GM12878 (cell line): ENCODE measurements at regions not wholly inside any gene's neighbourhood (a gene's known extent, or its start where the extent isn't known, plus 50 kb on each side); places are given as distances from the start of the nearest gene placed in this dataset.

Experiments used
- ATAC-seq: fragments of 200-7000 bp; cut with Tn5 transposase; 3 replicates; pipeline ENCODE4 v1.9.1; 2020; ENCODE audit warnings: mild to moderate bottlenecking, moderate library complexity
- BruUV-seq: library from RNA; stranded (reverse); fragments of 400-500 nt; replicated peaks from 2 replicates; lab custom pipeline; 2021; lab: Mats Ljungman, UMichigan
- CTCF ChIA-PET: fragments of 300-600 bp; sonication (Branson Sonifier 250); formaldehyde crosslinking; extraction: SDS; loops from one replicate; lab custom pipeline; 2021; ENCODE audit warnings: inconsistent platforms; lab: Yijun Ruan, JAX
- POLR2A ChIA-PET: fragments of 350-600 bp; formaldehyde crosslinking; extraction: SDS; loops from one replicate; lab custom pipeline; 2021; ENCODE audit warnings: inconsistent platforms; lab: Charles Lee
- RAD21 ChIA-PET: fragments of 300-600 bp; sonication (Branson Sonifier 250); formaldehyde crosslinking; loops from one replicate; lab custom pipeline; 2023; ENCODE audit warnings: antibody characterized with exemption; ENCODE audit not compliant: unreplicated experiment; lab: Charles Lee
- SMC1A ChIA-PET: fragments of 300-600 bp; sonication (Branson Sonifier 250); formaldehyde crosslinking; loops from one replicate; lab custom pipeline; 2023; ENCODE audit not compliant: unreplicated experiment, uncharacterized antibody; lab: Charles Lee
- DNase-seq: peaks from one replicate; pipeline ENCODE4 v3.0.0-alpha.2; 2011; ENCODE audit warnings: low read depth, low spot score
- FAIRE-seq: peaks from 3 replicates; lab custom pipeline; 2011; peaks lifted over from hg19 to GRCh38; lab: Jason Lieb, UNC
- H2AFZ ChIP-seq: 2 replicates; pipeline ENCODE4 v1.6.0; 2011; ENCODE audit warnings: low read depth, low read length, control low read depth; ENCODE audit not compliant: control insufficient read depth
- H3K27ac ChIP-seq: 2 replicates; pipeline ENCODE4 v1.5.1; 2011; ENCODE audit warnings: control low read depth; ENCODE audit not compliant: control insufficient read depth, insufficient read depth
- H3K27me3 ChIP-seq, 2 experiments: replicated peaks in 1 of 2; 2 replicates each; pipeline versions ENCODE4 v1.6.0 to v1.6.1; 2011; ENCODE audit warnings: low read length in 1 of 2; ENCODE audit not compliant: control insufficient read depth in 2 of 2, insufficient read depth in 2 of 2
- H3K36me3 ChIP-seq, 2 experiments: 2 replicates each; pipeline ENCODE4 v1.5.1; 2011; ENCODE audit warnings: low read length in 1 of 2; ENCODE audit not compliant: control insufficient read depth in 2 of 2, insufficient read depth in 2 of 2
- H3K4me1 ChIP-seq: 2 replicates; pipeline ENCODE4 v1.6.1; 2011; ENCODE audit warnings: mild to moderate bottlenecking, low read length, moderate library complexity, mixed read lengths; ENCODE audit not compliant: control insufficient read depth, insufficient read depth
- H3K4me2 ChIP-seq: 2 replicates; pipeline ENCODE4 v1.6.0; 2011; ENCODE audit warnings: control low read depth; ENCODE audit not compliant: control insufficient read depth, insufficient read depth
- H3K4me3 ChIP-seq: fragments of 200-600 bp; sonication (generic); 2 replicates; pipeline ENCODE4 v1.5.1; 2016
- H3K79me2 ChIP-seq: 2 replicates; pipeline ENCODE4 v1.6.0; 2011; ENCODE audit warnings: low read length; ENCODE audit not compliant: control insufficient read depth, insufficient read depth
- H3K9ac ChIP-seq: 2 replicates; pipeline ENCODE4 v1.8.0; 2011; ENCODE audit warnings: low read length, control low read depth, mixed read lengths; ENCODE audit not compliant: control insufficient read depth, insufficient read depth
- H3K9me3 ChIP-seq: replicated peaks from 3 replicates; pipeline ENCODE4 v1.5.1; 2011; ENCODE audit warnings: mild to moderate bottlenecking, low read length; ENCODE audit not compliant: control insufficient read depth, insufficient read depth
- H4K20me1 ChIP-seq: 2 replicates; pipeline ENCODE4 v1.6.0; 2011; ENCODE audit not compliant: control insufficient read depth, insufficient read depth
- ATF7 ChIP-seq: fragments of 450-650 bp; IDR thresholded peaks from 2 replicates; pipeline ENCODE4 v1.6.1; 2016; ENCODE audit warnings: low read depth, mild to moderate bottlenecking
- CHD4 ChIP-seq: fragments of 200-600 bp; sonication (generic); IDR thresholded peaks from 2 replicates; pipeline ENCODE4 v1.6.1; 2016; ENCODE audit warnings: mild to moderate bottlenecking
- JUNB ChIP-seq: IDR thresholded peaks from 2 replicates; pipeline ENCODE4 v1.6.1; 2016; ENCODE audit warnings: antibody characterized with exemption, mild to moderate bottlenecking
- NFYA ChIP-seq: IDR thresholded peaks from 2 replicates; pipeline ENCODE4 v1.6.1; 2011; ENCODE audit warnings: low read depth, mild to moderate bottlenecking, low read length, improper control_type of control experiment, borderline replicate concordance
- SP1 ChIP-seq: IDR thresholded peaks from one replicate; pipeline ENCODE4 v1.6.1; 2011; ENCODE audit warnings: low read depth, low read length
- ZNF687 ChIP-seq: fragments of 450-650 bp; IDR thresholded peaks from 2 replicates; pipeline ENCODE4 v1.6.1; 2017; ENCODE audit warnings: mild to moderate bottlenecking, moderate library complexity
- WGBS: methylation state at CpG from one replicate; pipeline ENCODE4 v1.1.6; 2016; ENCODE audit warnings: low lambda C conversion rate; ENCODE audit not compliant: insufficient replicate concordance, insufficient coverage; ENCODE audit errors: missing lambda C conversion rate; 5-methylcytosine and 5-hydroxymethylcytosine counted together
- in situ Hi-C: fragments of 300-500 bp; cut with MboI; formaldehyde crosslinking; loops from 9 replicates; pipeline ENCODE4 v1.14.3; 2018; ENCODE audit warnings: mixed read lengths
- intact Hi-C: fragments of 100-400 bp; cut with micrococcal nuclease; formaldehyde crosslinking; loops from one replicate; pipeline ENCODE4 v1.14.2; 2022; ENCODE audit not compliant: unreplicated experiment

GRCh38 chr6:156182356-156182755 lies 594.8 kb upstream of the ARID1B start (continued):
- TF ChIP-seq JUNB = no peak
- TF ChIP-seq, all 136 proteins: peak for 0

- no TSS peak for BruUV-seq
- no peaks in the 10 kb centered on the region for H4K20me1 ChIP-seq
- no peak overlapping the region for H2AFZ ChIP-seq
- intact Hi-C loops (no loop called here), in situ Hi-C loops (no loop called here)
- FAIRE-seq (no peak), ATAC-seq (no peak), DNase-seq (no peak)
- H3K9ac ChIP-seq = no peak overlapping the region
- ChIA-PET SMC1A (interaction anchor here (1.1 kb wide), 1 partner anchor 15 kb away, joined by 3 read pairs; no protein-coding TSS in a partner anchor), POLR2A (no interaction called here), CTCF (no interaction called here), RAD21 (no interaction called here)
- H3K4me3 ChIP-seq = no peak overlapping the region
- H3K4me1 ChIP-seq = no peaks in the 10 kb centered on the region
- H3K4me2 ChIP-seq = no peak overlapping the region
- H3K27ac ChIP-seq = no peak overlapping the region
- H3K36me3 ChIP-seq = no peaks in the 10 kb centered on the region
- H3K9me3 ChIP-seq = no peaks in the 10 kb centered on the region
- TF ChIP-seq ATF7 (no peak), ZNF687 (no peak), NFYA (no peak), CHD4 (no peak), SP1 (no peak)
- H3K79me2 ChIP-seq = no peaks in the 10 kb centered on the region
- 31% methylated on average over 6 of the region's 6 CpGs for WGBS
- H3K27me3 ChIP-seq = no peaks in the 10 kb centered on the region
Measured at GRCh38 chr6:156181506-156181905, 595.7 kb upstream of the ARID1B start.
